GM18507 (cell line): ENCODE measurements at regions not wholly inside any gene's neighbourhood (a gene's known extent, or its start where the extent isn't known, plus 50 kb on each side); places are given as distances from the start of the nearest gene placed in this dataset.
"Not testable (repeated sequence)": the region's sequence is repeated elsewhere in the genome, so short reads cannot be mapped to it uniquely, and the experiment has no call there.

Experiments used
- DNase-seq: peaks from one replicate; pipeline ENCODE4 v3.0.0; 2011; ENCODE audit warnings: low read depth; ENCODE audit not compliant: insufficient read length; ENCODE audit errors: extremely low spot score
- FAIRE-seq: peaks from 2 replicates; lab custom pipeline; 2011; peaks lifted over from hg19 to GRCh38; lab: Jason Lieb, UNC

- FAIRE-seq (no peak), DNase-seq (no peak)
These were observed 92.7 kb downstream of the PHETA1 start for GRCh38 chr12:111276146-111276545.

- DNase-seq: no peak
- FAIRE-seq: no peak
These were observed 93.6 kb downstream of the PHETA1 start for GRCh38 chr12:111275308-111275707.

- no peak for DNase-seq
- no peak for FAIRE-seq
These were observed 94.1 kb downstream of the PHETA1 start for GRCh38 chr12:111274777-111275176.

DNA sequence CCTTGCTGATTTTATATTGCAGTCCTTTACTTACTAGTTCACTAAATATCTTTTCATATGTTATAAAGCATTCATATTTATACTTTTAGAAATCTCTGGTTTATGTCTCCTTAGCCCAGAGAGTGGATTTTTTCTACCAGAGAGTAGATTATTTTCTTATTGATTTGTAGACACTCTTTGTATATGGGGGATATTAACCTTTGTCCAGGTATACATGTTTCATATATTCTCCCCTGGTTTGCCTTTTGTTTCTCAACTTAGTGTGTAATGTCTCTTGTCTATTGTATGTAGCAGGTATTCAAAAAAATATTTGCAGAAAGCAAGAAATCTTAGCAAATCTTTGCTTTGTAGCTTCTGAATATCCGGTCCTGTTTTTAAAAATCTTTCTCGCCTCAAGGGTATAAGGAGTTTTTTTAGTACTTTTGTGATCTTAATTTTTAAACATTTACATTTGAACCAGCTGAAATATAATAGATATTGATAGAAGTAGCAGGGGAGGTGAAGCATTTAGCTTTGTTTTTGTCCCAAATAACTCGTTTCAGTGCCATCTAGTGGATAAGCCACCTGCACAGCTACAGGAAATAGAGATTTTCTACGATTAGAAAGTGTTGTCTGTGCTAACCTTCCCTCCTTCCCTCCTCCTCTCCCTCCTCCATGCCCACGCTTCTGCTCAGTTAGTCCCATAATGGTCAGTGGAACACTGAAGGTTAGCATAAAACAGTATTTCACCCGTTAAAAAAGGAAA lies 97.0 kb downstream of the PHETA1 start:
- no peak for DNase-seq
- FAIRE-seq: no peak

DNA sequence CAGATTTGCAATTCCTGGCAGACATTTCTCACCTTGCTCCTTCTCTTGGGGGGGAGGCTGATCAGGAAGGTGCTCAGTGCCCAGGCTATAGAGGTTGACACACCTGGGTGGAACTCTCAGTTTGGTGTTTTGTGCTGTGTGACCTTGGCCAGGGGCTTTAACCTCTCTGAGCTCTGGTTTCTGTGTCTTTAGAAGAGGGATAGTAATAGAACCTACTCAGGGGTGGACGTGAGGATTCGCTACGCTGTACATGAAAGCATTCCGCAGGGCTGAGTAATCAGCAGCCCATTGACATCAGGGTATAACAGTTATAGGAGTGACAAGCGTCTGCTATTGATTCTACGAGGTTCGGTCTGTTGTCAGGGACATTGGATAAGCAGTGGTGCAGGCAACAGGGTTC lies 98.1 kb downstream of the PHETA1 start:
- FAIRE-seq (no peak), DNase-seq (no peak)

DNA sequence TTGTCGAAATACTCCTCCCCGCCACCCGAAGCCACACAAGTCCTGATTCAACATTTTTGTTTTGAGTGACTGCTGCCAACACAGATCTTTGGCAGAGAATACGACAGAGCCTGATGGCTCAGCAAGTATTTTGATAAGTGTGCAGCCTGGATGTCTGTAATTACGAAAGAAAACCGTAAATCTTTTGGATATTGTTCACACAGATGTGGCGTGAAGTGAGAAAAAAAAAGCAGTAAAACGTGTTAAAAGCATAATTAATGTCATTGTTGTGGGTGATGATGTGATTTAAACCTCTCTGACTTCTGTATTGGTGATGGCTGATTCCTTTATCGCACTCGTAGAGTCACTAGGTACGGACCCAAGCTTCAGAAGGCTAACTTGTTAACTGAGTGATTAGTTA lies 98.7 kb downstream of the PHETA1 start:
- no peak for DNase-seq

GRCh38 chr12:111269718-111270117 lies 99.2 kb downstream of the PHETA1 start:
- no peak for FAIRE-seq
- no peak for DNase-seq

More for the DNA sequence above, 98.7 kb downstream of the PHETA1 start:
- no peak for FAIRE-seq

DNA sequence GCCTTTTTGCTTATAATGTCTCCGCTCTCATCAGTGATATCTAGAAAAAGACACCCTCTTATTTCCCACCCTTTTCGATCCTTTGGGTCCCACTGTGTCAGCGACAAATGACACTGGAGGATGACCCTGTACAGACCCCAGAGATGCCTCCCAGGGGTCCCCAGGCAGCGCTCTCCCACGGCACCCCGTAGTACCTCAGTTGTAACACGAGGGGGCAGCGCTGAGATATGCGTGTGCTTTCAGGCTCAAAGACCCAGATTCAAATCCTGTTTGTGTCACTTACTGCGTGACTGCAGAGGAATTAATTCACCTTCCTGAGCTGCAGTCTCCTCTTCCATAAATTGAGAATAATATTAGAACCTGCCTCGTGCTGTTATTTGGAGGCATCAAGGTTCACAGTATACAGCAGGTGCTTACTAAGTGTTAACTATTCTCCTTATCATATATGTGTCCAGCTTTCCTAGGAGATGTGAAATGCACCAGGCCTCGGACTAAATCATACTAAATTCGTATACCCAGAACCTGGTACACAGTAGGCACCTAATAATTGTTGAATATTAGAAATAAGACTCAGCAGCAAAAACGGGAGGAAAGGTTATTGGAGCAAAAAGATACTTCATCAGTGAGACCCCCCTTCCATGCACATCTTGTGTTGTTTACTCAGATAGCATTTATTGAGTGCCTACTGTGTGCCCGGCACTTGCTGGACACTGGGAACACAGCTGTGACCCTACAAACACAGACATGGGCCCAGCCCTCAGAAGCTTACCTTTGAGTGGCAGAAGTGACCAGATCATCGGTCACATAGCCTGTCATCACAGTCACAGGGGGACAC lies 99.9 kb downstream of the PHETA1 start:
- DNase-seq (no peak), FAIRE-seq (no peak)

DNA sequence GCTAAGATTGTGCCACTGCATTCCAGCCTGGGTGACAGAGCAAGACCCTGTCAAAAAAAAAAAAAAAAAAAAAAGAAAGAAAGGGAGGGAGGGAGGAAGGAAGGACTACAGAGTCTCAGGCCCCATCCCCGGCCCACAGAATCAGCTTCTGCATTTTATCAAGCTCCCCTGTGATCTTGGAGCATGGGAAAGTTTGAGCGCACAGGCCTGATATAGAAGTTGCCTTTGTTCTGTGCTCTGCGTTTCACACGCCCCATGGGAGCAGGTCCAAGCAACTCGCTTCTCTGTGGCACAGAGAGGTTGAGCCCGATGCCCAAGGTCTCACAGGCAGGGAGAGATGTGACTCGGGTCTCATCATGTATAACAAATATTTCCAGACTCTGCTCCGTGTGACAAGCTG lies 101.8 kb downstream of the PHETA1 start:
- FAIRE-seq (no peak), DNase-seq (no peak)

DNA sequence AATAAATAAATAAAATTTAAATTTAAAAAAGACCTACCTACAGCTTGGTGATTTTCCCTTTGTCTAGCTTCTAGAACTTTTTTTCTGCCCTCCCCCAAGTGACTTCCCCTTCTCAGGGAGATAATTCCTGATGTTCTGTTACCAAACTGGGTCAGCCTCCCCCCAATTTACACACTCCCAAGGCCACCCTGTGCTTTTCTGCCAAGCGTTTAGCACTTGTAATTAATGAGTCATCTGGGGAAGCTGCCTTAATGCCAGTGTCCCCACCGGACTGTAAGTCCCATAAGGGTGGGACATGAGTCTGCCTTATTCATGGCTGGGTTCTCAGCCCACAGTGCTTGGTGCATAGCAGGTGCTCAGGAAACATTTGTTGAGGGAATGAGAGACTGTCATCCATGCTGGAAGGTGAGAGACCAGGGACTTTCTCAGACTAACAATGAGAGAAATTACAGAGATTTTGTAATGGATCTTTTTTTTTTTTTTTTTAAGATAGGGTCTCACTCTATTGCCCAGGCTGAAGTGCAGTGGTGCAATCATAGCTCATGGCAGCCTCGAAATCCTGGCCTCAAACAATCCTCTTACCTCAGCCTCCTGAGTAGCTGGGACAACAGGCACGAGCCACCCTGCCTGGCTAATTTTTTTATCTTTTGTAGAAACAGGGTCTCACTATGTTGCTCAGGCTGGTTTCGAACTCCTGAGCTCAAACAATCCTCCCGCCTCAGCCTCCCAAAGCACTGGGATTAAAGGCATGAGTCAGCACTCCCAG lies 106.8 kb downstream of the PHETA1 start:
- FAIRE-seq (no peak), DNase-seq (no peak)

DNA sequence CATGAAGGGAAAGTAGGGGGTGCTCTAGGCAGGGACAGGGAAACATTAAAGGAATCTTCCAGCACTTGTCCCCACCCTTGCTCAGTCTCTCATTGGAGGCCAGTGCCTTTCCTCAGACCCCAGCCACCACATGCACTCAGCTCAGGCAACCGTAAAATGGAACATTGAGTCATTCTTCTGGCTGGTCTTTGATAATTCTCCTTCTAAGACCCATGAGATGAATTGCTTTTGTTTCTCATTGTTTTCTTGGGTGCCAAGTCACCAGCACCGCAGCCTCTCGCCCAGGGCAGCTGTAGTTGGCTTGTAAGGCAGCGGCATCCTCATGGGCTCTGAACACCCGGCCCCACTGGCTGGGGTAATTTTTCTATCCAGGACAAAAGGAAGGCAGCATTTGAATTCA lies 108.2 kb downstream of the PHETA1 start:
- no peak for FAIRE-seq
- no peak for DNase-seq

GRCh38 chr12:111259231-111259630 lies 109.7 kb downstream of the PHETA1 start:
- no peak for FAIRE-seq

GRCh38 chr12:111258081-111258480 lies 110.8 kb downstream of the PHETA1 start:
- DNase-seq, FAIRE-seq: not testable (repeated sequence)

More at GRCh38 chr12:111259231-111259630, 109.7 kb downstream of the PHETA1 start:
- DNase-seq: no peak

- FAIRE-seq: no peak
These were observed 111.4 kb downstream of the PHETA1 start for GRCh38 chr12:111257435-111257902.

DNA sequence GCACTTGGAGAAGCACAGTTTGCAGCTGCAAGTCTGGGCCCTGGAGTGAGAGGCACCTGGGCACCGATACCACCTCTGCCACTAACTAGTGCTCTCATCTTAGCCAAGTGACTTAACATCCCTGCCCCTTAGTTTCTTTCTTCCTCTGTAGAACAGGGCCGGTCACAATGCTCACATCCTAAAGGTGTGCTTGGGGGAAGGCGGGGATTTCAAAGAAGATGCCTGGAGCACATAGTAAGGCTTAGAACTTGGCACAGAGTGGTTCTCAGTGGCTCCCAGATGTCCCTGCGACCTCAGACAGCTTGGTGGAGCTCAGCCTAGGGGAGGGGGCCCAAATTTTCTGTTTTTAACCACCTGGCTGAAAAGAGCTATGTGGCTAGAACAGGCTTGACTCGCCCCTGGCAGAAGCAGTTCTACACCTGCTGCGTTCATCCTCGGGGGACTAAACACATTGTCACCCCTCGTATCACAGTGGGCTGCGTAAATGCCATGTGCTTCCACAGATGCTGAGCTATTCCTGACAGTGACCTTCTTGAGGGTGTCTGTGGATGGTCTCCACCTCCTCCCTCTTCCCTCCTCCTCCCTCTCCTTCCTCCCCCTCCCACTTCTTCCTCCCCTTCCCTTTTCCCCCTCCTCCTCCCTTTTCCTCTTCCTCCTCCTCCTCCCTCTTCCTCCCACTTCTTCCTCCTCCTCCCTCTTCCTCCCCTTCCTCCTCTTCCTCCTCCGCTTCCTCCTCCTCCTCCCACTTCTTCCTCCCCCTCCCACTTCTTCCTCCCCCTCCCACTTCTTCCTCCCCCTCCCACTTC lies 112.1 kb downstream of the PHETA1 start:
- no peak for DNase-seq
- FAIRE-seq: no peak

More at GRCh38 chr12:111257435-111257902, 111.4 kb downstream of the PHETA1 start:
- DNase-seq: no peak

- no peak for DNase-seq
- no peak for FAIRE-seq
These were observed 113.6 kb downstream of the PHETA1 start for GRCh38 chr12:111255261-111255660.

- FAIRE-seq (no peak), DNase-seq (no peak)
These were observed 114.8 kb downstream of the PHETA1 start for GRCh38 chr12:111254106-111254505.

GRCh38 chr12:111253213-111253612 lies 115.7 kb downstream of the PHETA1 start:
- DNase-seq: no peak
- FAIRE-seq: no peak

GRCh38 chr12:111251787-111252186 lies 117.1 kb downstream of the PHETA1 start:
- FAIRE-seq: no peak
- DNase-seq: no peak
